ENCODE measurements at regions not wholly inside any gene's neighbourhood (a gene's known extent, or its start where the extent isn't known, plus 50 kb on each side); places are given as distances from the start of the nearest gene placed in this dataset.

DNA sequence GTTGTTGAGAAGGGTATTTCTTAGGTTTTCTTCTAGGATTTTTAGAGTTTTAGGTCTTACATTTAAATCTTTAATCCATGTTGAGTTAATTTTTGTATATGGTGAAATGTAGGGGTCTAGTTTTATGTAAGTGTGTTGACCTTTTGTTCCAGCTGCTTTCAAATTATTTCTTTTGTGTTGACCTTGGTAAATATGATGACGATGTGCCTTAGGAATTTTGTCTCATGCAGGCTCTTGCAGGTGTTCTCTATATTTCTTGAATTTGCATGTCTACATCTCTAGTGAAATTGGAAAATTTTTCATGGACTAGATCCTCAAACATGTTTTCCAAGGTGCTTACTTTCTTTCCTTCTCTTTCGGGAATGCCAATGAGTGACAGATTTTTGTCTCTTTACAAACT, 1609.3 kb upstream of the ZEB2 start:
- no peaks in the 10 kb centered on the region for H3K27me3 Mint-ChIP-seq (ENCODE audit: low read depth)
- no peak for DNase-seq
- no peak for ATAC-seq
- H3K4me3 Mint-ChIP-seq: no peak overlapping the region
- H3K9me3 Mint-ChIP-seq: peaks cover 6% of the 10 kb centered on the region
- no peaks in the 10 kb centered on the region for H3K36me3 Mint-ChIP-seq (ENCODE audit: insufficient read depth)
- H3K4me1 Mint-ChIP-seq (ENCODE audit: low read depth): no peaks in the 10 kb centered on the region

DNA sequence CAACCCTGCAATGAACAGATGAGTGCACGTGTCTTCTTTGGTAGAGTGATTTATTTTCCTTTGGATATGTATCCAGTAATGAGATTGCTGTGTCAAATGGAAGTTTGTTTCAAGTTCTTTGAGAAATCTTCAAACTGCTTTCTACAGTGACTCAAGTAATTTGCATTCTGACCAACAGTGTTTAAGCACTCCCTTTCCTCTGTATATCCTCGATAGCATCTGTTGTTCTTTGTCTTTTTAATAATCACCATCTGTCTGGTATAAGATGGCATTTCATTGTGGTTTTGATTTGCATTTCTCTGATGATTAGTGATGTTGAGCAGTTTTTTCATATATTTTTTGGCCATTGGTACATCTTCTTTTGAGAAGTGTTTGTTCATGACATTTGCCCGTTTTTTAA, 1608.3 kb upstream of the ZEB2 start:
- no peak for ATAC-seq
- no peak overlapping the region for H3K4me3 Mint-ChIP-seq
- H3K4me1 Mint-ChIP-seq (ENCODE audit: low read depth): no peaks in the 10 kb centered on the region
- no peaks in the 10 kb centered on the region for H3K36me3 Mint-ChIP-seq (ENCODE audit: insufficient read depth)
- DNase-seq: no peak
- peaks cover 6% of the 10 kb centered on the region for H3K9me3 Mint-ChIP-seq
- no peaks in the 10 kb centered on the region for H3K27me3 Mint-ChIP-seq (ENCODE audit: low read depth)

DNA sequence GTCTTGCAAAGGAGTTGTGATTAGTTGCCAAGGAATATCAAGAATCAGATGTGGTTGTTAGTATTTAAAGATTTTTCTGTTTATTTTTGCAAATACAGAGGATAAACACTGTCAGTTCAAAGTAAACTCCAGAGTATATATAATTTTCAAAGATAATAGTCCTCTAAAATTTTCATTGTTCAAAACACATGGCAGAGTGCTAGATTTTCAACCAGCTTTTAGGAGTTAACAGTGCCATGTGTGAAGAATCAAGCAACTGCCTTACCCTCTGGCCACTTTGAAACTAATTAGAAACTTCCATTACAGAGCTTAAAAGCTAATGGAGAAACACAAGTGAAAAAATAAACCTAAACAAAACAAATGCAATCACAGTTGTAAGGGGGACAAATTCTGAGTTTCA, 1605.6 kb upstream of the ZEB2 start:
- H3K4me1 Mint-ChIP-seq (ENCODE audit: low read depth): no peaks in the 10 kb centered on the region
- H3K27me3 Mint-ChIP-seq (ENCODE audit: low read depth): no peaks in the 10 kb centered on the region
- ATAC-seq: no peak

DNA sequence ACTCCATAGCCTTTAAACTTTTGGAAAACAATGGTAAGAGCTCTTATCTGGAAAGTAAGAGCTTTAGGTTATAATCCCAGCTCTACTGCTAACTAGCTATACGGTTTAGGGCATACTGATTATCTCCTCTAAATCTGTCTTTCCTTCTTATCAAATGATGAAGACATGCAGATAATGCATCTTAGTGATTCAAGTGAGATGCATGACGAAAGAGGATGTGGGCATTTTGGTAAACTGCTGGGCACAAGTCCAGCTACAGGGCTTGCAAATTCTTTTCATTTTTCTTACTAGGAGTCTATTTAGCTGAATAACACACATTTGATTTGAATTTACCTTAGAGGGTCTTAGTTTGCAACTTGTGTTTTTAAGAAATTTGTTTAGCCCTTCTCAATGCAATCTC, 1604.8 kb upstream of the ZEB2 start:
- H3K36me3 Mint-ChIP-seq (ENCODE audit: insufficient read depth): no peaks in the 10 kb centered on the region
- ATAC-seq (no peak), DNase-seq (no peak)

More for the DNA sequence above, 1605.6 kb upstream of the ZEB2 start:
- Mint-ChIP-seq H3K36me3 (ENCODE audit: insufficient read depth) (no peaks in the 10 kb centered on the region), H3K9me3 (peaks cover 6% of the 10 kb centered on the region), H3K4me3 (no peak overlapping the region)
- DNase-seq: no peak

DNA sequence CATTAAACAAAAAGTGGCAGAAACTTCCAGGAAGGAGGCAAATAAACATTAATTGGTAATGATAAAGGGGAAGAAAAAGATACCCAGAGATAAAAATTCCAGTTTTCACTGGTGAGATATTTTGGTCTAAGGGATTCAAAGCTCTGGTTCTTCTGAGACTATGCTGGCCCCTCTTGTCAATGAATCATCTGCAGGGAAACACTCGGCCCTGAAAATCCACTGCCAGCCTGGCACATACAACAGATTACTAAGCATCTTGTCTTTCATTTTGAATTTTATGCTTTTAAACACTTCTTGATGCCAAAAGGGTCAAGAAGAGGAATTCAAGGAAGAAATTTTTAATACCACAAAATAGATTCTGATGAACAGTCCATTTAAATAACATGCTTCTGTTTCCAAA, 1603.8 kb upstream of the ZEB2 start:
- Mint-ChIP-seq H3K4me3 (no peak overlapping the region), H3K4me1 (ENCODE audit: low read depth) (no peaks in the 10 kb centered on the region), H3K36me3 (ENCODE audit: insufficient read depth) (no peaks in the 10 kb centered on the region), H3K27me3 (ENCODE audit: low read depth) (no peaks in the 10 kb centered on the region), H3K9me3 (peaks cover 6% of the 10 kb centered on the region)
- ATAC-seq (no peak), DNase-seq (no peak)

More for the DNA sequence above, 1604.8 kb upstream of the ZEB2 start:
- Mint-ChIP-seq H3K27me3 (ENCODE audit: low read depth) (no peaks in the 10 kb centered on the region), H3K4me3 (no peak overlapping the region), H3K4me1 (ENCODE audit: low read depth) (no peaks in the 10 kb centered on the region), H3K9me3 (peaks cover 6% of the 10 kb centered on the region)

DNA sequence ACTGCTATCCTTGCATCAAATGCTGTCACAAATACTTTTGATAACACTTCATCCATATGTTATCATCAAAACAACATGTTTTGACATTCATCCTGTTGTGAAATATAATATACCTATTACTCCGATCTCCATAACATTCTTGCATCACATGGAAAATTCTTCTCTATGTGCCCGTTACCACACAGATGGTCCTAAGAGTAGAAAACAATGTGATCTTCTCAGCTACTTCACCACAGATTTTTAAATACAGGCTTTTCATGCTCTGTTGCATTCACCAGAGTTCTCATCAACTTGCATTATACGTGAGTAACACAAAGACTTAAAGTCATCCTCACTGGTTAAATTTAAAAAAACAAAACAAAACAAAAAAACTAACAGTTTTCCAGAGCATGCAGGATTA, 1603.3 kb upstream of the ZEB2 start:
- no peaks in the 10 kb centered on the region for H3K36me3 Mint-ChIP-seq (ENCODE audit: insufficient read depth)
- ATAC-seq: no peak
- DNase-seq: no peak
- H3K27me3 Mint-ChIP-seq (ENCODE audit: low read depth): no peaks in the 10 kb centered on the region
- H3K4me1 Mint-ChIP-seq (ENCODE audit: low read depth): no peaks in the 10 kb centered on the region
- H3K9me3 Mint-ChIP-seq: peaks cover 1% of the 10 kb centered on the region
- no peak overlapping the region for H3K4me3 Mint-ChIP-seq

DNA sequence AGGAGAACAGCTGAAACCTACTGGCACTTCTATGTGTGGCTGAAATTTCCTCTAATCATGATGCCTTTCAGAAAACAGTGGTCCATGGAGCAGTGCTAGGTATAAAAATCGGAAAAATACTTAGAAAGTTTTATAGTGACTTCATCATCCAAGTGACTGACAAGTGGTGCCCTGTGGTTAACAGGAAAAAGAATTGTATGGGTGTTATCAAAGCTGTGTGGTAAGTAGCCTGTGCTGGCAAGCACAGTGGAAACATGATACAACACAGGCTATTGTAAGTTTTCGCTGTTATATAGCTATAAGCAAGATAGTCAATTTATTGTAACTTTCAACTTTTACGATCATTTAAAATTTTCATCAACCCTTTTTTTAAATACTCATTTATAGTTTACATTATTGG, 1599.7 kb upstream of the ZEB2 start:
- Mint-ChIP-seq H3K4me3 (no peak overlapping the region), H3K27me3 (ENCODE audit: low read depth) (no peaks in the 10 kb centered on the region), H3K4me1 (ENCODE audit: low read depth) (no peaks in the 10 kb centered on the region), H3K36me3 (ENCODE audit: insufficient read depth) (no peaks in the 10 kb centered on the region), H3K9me3 (peaks cover 5% of the 10 kb centered on the region)
- no peak for ATAC-seq
- DNase-seq: no peak

DNA sequence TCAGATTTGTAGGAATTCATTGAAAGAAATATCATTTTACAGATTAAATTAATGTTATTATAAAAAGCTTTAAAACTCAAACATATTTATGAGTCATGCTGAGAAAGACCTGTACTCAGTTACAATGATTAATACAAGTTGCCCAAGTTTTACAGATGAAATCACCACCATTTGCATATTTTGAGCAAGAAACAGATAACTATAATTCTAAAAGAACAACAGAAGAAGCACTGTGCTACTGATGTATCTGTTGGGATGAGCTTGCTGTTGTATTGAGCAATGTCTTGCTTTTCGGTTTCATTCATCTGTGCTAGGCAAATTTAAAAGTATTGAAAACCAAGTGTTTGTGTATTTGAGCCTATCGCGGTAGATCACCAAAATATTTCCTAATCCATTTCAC, 1589.1 kb upstream of the ZEB2 start:
- H3K27me3 Mint-ChIP-seq (ENCODE audit: low read depth): no peaks in the 10 kb centered on the region
- H3K36me3 Mint-ChIP-seq (ENCODE audit: insufficient read depth): no peaks in the 10 kb centered on the region
- ATAC-seq: no peak

DNA sequence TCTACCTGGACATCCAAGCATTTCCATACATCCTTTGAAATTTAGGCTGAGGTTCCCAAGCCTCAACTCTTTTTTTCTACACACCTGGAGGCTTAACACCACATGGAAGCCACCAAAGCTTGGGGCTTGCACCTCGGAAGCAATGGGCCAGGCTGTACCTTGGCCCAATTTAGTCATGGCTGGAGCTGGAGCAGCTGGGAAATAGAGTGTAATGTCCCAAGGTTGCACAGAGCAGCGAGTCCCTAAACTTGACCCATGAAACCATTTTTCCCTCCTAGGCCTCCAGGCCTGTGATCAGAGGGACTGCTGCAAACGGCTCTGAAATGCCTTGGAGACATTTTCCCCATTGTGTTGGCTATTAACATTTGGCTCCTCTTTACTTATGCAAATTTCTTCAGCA, 1574.3 kb upstream of the ZEB2 start:
- H3K4me3 Mint-ChIP-seq: no peak overlapping the region
- ATAC-seq (no peak), DNase-seq (no peak)
- H3K4me1 Mint-ChIP-seq (ENCODE audit: low read depth): no peaks in the 10 kb centered on the region
- peaks cover 24% of the 10 kb centered on the region for H3K9me3 Mint-ChIP-seq
- H3K36me3 Mint-ChIP-seq (ENCODE audit: insufficient read depth): no peaks in the 10 kb centered on the region
- no peaks in the 10 kb centered on the region for H3K27me3 Mint-ChIP-seq (ENCODE audit: low read depth)

More for the DNA sequence above, 1589.1 kb upstream of the ZEB2 start:
- no peak for DNase-seq
- no peaks in the 10 kb centered on the region for H3K4me1 Mint-ChIP-seq (ENCODE audit: low read depth)
- no peaks in the 10 kb centered on the region for H3K9me3 Mint-ChIP-seq
- no peak overlapping the region for H3K4me3 Mint-ChIP-seq

DNA sequence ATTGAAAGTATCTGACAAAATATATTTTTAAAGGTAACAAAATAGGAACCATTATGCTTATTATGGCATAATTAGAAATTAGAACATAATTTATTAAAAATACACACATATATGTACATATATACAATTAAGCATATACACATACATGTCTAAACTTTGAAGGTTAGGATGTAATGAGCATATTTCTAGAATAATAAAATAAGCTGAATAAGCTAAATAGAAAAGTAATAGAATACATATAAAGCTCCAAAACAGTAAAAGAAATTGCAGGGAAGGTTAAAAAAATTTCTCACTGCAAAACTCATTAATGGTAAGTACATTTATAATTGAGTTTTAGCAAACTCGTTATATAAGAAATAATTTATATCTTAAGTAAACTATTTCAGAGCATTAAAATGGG, 1561.5 kb upstream of the ZEB2 start:
- Mint-ChIP-seq H3K4me1 (ENCODE audit: low read depth) (no peaks in the 10 kb centered on the region), H3K36me3 (ENCODE audit: insufficient read depth) (no peaks in the 10 kb centered on the region), H3K9me3 (peaks cover 1% of the 10 kb centered on the region), H3K27me3 (ENCODE audit: low read depth) (no peaks in the 10 kb centered on the region), H3K4me3 (no peak overlapping the region)
- DNase-seq (no peak), ATAC-seq (no peak)

DNA sequence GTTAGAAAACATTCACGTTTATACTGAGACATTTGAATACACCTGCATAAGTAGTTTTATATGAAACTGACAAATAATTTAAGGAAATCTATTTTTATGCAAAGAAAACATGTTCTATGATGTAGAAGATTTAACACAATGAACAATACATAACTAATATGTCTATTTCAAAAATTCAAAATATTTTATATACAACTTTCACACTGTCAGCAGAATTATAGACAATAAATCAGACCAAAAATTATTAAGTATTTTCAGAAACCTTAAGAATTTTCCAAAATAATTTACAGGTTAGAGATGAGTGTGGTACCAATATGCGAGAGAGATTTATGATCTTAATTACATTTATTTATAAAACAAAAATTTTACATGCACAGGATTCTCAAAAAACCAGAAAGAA, 1561.0 kb upstream of the ZEB2 start:
- H3K27me3 Mint-ChIP-seq (ENCODE audit: low read depth): no peaks in the 10 kb centered on the region
- no peaks in the 10 kb centered on the region for H3K36me3 Mint-ChIP-seq (ENCODE audit: insufficient read depth)
- H3K9me3 Mint-ChIP-seq: peaks cover 7% of the 10 kb centered on the region
- no peak for ATAC-seq
- H3K4me3 Mint-ChIP-seq: no peak overlapping the region
- no peak for DNase-seq
- no peaks in the 10 kb centered on the region for H3K4me1 Mint-ChIP-seq (ENCODE audit: low read depth)

DNA sequence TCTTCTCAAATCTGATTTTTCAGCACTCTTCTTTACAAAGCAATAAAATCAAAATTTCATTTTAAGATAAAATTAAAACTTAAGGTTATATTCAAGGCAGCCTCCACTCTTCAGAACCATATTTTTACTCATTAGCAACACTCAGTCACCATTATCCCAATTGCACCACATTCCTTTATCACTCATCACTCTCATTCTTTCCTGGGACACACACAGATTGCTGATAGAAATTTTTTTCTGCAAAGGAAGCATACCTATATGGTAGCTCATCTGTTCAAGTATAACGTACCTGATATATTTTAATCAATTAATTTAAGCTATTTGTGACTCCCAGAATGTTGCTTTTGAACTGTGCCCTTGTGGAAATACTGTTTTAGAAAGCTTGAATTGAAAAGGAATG, 1559.3 kb upstream of the ZEB2 start:
- H3K9me3 Mint-ChIP-seq: peaks cover 9% of the 10 kb centered on the region
- H3K36me3 Mint-ChIP-seq (ENCODE audit: insufficient read depth): no peaks in the 10 kb centered on the region
- ATAC-seq: no peak
- no peak for DNase-seq
- no peak overlapping the region for H3K4me3 Mint-ChIP-seq
- H3K4me1 Mint-ChIP-seq (ENCODE audit: low read depth): no peaks in the 10 kb centered on the region
- H3K27me3 Mint-ChIP-seq (ENCODE audit: low read depth): no peaks in the 10 kb centered on the region

DNA sequence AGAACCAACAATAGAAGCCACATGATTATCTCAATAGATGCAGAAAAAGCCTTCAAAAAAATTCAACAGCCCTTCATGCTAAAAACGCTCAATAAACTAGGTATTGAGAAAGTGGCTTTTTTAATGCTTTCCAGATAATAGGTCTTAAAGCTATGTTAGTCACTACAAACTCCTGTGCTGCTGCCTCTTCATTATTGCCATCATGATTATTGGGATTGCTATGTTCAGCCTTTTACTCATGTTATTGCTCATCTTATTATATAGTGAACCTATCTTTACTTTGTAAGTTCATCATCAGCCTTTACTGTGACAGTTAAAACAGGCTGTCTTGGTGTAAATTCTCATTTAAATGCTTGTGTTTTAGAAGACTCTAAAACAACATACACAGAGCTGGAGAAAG, 1557.2 kb upstream of the ZEB2 start:
- ATAC-seq (no peak), DNase-seq (no peak)
- no peaks in the 10 kb centered on the region for H3K36me3 Mint-ChIP-seq (ENCODE audit: insufficient read depth)
- H3K4me1 Mint-ChIP-seq (ENCODE audit: low read depth): no peaks in the 10 kb centered on the region
- H3K27me3 Mint-ChIP-seq (ENCODE audit: low read depth): no peaks in the 10 kb centered on the region
- H3K4me3 Mint-ChIP-seq: no peak overlapping the region
- peaks cover 12% of the 10 kb centered on the region for H3K9me3 Mint-ChIP-seq

DNA sequence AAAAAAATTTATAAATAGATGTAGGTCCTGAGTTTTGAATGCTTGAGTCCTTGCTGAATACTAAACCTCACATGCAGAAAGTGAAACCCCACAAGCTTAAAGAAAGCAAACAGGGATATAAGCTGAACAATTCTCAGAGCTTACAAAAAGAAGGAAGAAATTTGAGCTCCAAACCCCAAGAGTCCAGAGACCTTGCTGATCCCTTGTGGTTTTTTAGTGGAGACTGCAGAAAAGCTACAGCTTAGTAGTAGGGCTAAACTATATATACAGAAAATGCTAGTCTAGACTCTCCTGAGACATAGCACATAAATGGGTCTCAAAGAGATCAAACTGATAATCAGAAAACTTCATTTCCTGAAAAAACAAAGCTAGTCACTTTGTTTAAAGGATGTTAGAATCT, 1548.1 kb upstream of the ZEB2 start:
- no peak overlapping the region for H3K4me3 Mint-ChIP-seq
- no peak for DNase-seq
- H3K4me1 Mint-ChIP-seq (ENCODE audit: low read depth): no peaks in the 10 kb centered on the region
- no peaks in the 10 kb centered on the region for H3K27me3 Mint-ChIP-seq (ENCODE audit: low read depth)
- H3K36me3 Mint-ChIP-seq (ENCODE audit: insufficient read depth): no peaks in the 10 kb centered on the region
- H3K9me3 Mint-ChIP-seq: peaks cover 12% of the 10 kb centered on the region
- no peak for ATAC-seq

DNA sequence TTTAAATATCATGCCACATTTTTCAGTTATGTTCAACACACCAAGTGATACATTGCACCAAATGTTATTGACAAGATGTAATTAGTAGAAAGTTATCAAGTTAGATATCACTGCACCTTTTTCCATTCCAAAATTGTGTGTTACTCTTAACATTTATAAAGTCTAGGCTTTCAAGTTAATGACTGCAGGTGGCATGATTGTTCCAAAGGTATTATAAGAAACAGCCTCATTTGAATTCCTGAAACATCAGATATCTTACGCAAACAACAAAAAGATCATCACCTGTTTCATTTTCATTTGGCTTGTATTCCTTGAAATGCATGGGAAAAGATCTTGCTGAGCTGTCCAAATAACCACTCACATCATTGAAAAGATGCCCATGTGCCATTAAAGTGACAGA, 1528.2 kb upstream of the ZEB2 start:
- Mint-ChIP-seq H3K36me3 (ENCODE audit: insufficient read depth) (no peaks in the 10 kb centered on the region), H3K4me1 (ENCODE audit: low read depth) (no peaks in the 10 kb centered on the region), H3K4me3 (no peak overlapping the region), H3K27me3 (ENCODE audit: low read depth) (no peaks in the 10 kb centered on the region), H3K9me3 (peaks cover 3% of the 10 kb centered on the region)
- no peak for DNase-seq
- ATAC-seq: no peak

DNA sequence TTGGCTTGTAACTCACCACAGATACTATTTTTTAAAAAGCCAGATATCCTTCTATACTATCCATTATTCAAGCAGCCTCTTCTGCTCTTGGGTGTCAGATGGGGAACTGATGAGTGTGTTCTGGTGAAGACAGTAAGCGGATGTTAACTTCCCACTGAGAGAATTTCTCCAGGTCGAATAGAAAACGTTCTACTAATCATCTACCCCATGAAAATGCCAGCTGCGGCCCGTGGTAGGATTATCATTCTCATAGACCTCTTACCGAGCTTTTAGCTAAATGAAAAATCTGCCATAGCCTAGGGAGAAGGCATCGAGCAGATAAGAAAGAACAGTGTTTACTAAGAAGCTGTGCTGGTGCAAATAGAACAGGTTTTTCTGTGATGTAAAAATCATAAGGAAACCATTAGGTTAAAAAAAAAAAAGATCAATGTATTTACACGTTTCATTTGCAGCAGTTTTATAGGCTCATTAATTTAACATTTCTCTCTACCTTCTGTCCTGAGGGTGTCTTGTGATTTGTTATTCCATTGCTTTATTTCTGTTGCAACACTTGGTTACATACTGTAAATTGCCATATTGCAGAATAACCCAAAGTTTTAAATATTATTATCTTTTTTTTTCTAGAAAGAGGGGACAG, 1521.5 kb upstream of the ZEB2 start:
- no peaks in the 10 kb centered on the region for H3K4me1 Mint-ChIP-seq (ENCODE audit: low read depth)
- H3K27me3 Mint-ChIP-seq (ENCODE audit: low read depth): no peaks in the 10 kb centered on the region
- ATAC-seq: no peak

More for the DNA sequence above, 1521.5 kb upstream of the ZEB2 start:
- Mint-ChIP-seq H3K4me3 (no peak overlapping the region), H3K9me3 (no peaks in the 10 kb centered on the region), H3K36me3 (ENCODE audit: insufficient read depth) (no peaks in the 10 kb centered on the region)
- no peak for DNase-seq
